GM12878 (cell line): ENCODE measurements at regions not wholly inside any gene's neighbourhood (a gene's known extent, or its start where the extent isn't known, plus 50 kb on each side); places are given as distances from the start of the nearest gene placed in this dataset.
"Not testable (repeated sequence)": the region's sequence is repeated elsewhere in the genome, so short reads cannot be mapped to it uniquely, and the experiment has no call there.

Experiments used
- ATAC-seq: fragments of 200-7000 bp; cut with Tn5 transposase; 3 replicates; pipeline ENCODE4 v1.9.1; 2020; ENCODE audit warnings: mild to moderate bottlenecking, moderate library complexity
- BruUV-seq: library from RNA; stranded (reverse); fragments of 400-500 nt; replicated peaks from 2 replicates; lab custom pipeline; 2021; lab: Mats Ljungman, UMichigan
- CTCF ChIA-PET: fragments of 300-600 bp; sonication (Branson Sonifier 250); formaldehyde crosslinking; extraction: SDS; loops from one replicate; lab custom pipeline; 2021; ENCODE audit warnings: inconsistent platforms; lab: Yijun Ruan, JAX
- POLR2A ChIA-PET: fragments of 350-600 bp; formaldehyde crosslinking; extraction: SDS; loops from one replicate; lab custom pipeline; 2021; ENCODE audit warnings: inconsistent platforms; lab: Charles Lee
- RAD21 ChIA-PET: fragments of 300-600 bp; sonication (Branson Sonifier 250); formaldehyde crosslinking; loops from one replicate; lab custom pipeline; 2023; ENCODE audit warnings: antibody characterized with exemption; ENCODE audit not compliant: unreplicated experiment; lab: Charles Lee
- SMC1A ChIA-PET: fragments of 300-600 bp; sonication (Branson Sonifier 250); formaldehyde crosslinking; loops from one replicate; lab custom pipeline; 2023; ENCODE audit not compliant: unreplicated experiment, uncharacterized antibody; lab: Charles Lee
- DNase-seq: peaks from one replicate; pipeline ENCODE4 v3.0.0-alpha.2; 2011; ENCODE audit warnings: low read depth, low spot score
- FAIRE-seq: peaks from 3 replicates; lab custom pipeline; 2011; peaks lifted over from hg19 to GRCh38; lab: Jason Lieb, UNC
- H2AFZ ChIP-seq: 2 replicates; pipeline ENCODE4 v1.6.0; 2011; ENCODE audit warnings: low read depth, low read length, control low read depth; ENCODE audit not compliant: control insufficient read depth
- H3K27ac ChIP-seq: 2 replicates; pipeline ENCODE4 v1.5.1; 2011; ENCODE audit warnings: control low read depth; ENCODE audit not compliant: control insufficient read depth, insufficient read depth
- H3K27me3 ChIP-seq, 2 experiments: replicated peaks in 1 of 2; 2 replicates each; pipeline versions ENCODE4 v1.6.0 to v1.6.1; 2011; ENCODE audit warnings: low read length in 1 of 2; ENCODE audit not compliant: control insufficient read depth in 2 of 2, insufficient read depth in 2 of 2
- H3K36me3 ChIP-seq, 2 experiments: 2 replicates each; pipeline ENCODE4 v1.5.1; 2011; ENCODE audit warnings: low read length in 1 of 2; ENCODE audit not compliant: control insufficient read depth in 2 of 2, insufficient read depth in 2 of 2
- H3K4me1 ChIP-seq: 2 replicates; pipeline ENCODE4 v1.6.1; 2011; ENCODE audit warnings: mild to moderate bottlenecking, low read length, moderate library complexity, mixed read lengths; ENCODE audit not compliant: control insufficient read depth, insufficient read depth
- H3K4me2 ChIP-seq: 2 replicates; pipeline ENCODE4 v1.6.0; 2011; ENCODE audit warnings: control low read depth; ENCODE audit not compliant: control insufficient read depth, insufficient read depth
- H3K4me3 ChIP-seq: fragments of 200-600 bp; sonication (generic); 2 replicates; pipeline ENCODE4 v1.5.1; 2016
- H3K79me2 ChIP-seq: 2 replicates; pipeline ENCODE4 v1.6.0; 2011; ENCODE audit warnings: low read length; ENCODE audit not compliant: control insufficient read depth, insufficient read depth
- H3K9ac ChIP-seq: 2 replicates; pipeline ENCODE4 v1.8.0; 2011; ENCODE audit warnings: low read length, control low read depth, mixed read lengths; ENCODE audit not compliant: control insufficient read depth, insufficient read depth
- H3K9me3 ChIP-seq: replicated peaks from 3 replicates; pipeline ENCODE4 v1.5.1; 2011; ENCODE audit warnings: mild to moderate bottlenecking, low read length; ENCODE audit not compliant: control insufficient read depth, insufficient read depth
- H4K20me1 ChIP-seq: 2 replicates; pipeline ENCODE4 v1.6.0; 2011; ENCODE audit not compliant: control insufficient read depth, insufficient read depth
- WGBS: methylation state at CpG from one replicate; pipeline ENCODE4 v1.1.6; 2016; ENCODE audit warnings: low lambda C conversion rate; ENCODE audit not compliant: insufficient replicate concordance, insufficient coverage; ENCODE audit errors: missing lambda C conversion rate; 5-methylcytosine and 5-hydroxymethylcytosine counted together
- in situ Hi-C: fragments of 300-500 bp; cut with MboI; formaldehyde crosslinking; loops from 9 replicates; pipeline ENCODE4 v1.14.3; 2018; ENCODE audit warnings: mixed read lengths
- intact Hi-C: fragments of 100-400 bp; cut with micrococcal nuclease; formaldehyde crosslinking; loops from one replicate; pipeline ENCODE4 v1.14.2; 2022; ENCODE audit not compliant: unreplicated experiment

DNA sequence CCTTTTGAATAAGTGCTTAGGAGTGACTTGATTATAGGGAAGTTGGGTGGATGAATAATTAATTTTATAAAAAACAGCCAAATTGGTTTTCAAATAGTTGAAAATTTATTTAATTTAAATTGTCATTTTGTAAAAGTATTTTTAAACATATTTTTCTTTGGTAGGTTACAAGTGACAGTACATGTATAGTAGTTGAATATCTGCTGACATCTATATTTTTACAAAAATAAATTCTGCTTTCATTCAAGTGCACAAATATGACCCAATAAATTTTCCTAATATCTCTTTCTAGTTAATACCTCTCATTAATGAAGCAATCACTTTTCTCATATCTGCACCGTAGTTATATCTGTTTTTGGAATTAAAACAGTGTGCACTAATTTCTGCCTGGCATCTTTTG lies 653.6 kb upstream of the TPTE start:
- H3K36me3 ChIP-seq, H3K4me2 ChIP-seq, H3K9me3 ChIP-seq, H3K9ac ChIP-seq, BruUV-seq, SMC1A ChIA-PET, CTCF ChIA-PET, H3K4me3 ChIP-seq, H3K79me2 ChIP-seq, RAD21 ChIA-PET, H4K20me1 ChIP-seq, H3K27me3 ChIP-seq, in situ Hi-C loops, POLR2A ChIA-PET, H2AFZ ChIP-seq, H3K4me1 ChIP-seq, DNase-seq, ATAC-seq, H3K27ac ChIP-seq, FAIRE-seq, intact Hi-C loops: not testable (repeated sequence)
- 11% methylated on average over 1 of the region's 1 CpG for WGBS

- in situ Hi-C loops, H3K27ac ChIP-seq, DNase-seq, H4K20me1 ChIP-seq, SMC1A ChIA-PET, RAD21 ChIA-PET, H3K4me1 ChIP-seq, CTCF ChIA-PET, H3K79me2 ChIP-seq, BruUV-seq, H3K4me3 ChIP-seq, H2AFZ ChIP-seq, H3K9me3 ChIP-seq, FAIRE-seq, H3K36me3 ChIP-seq, H3K27me3 ChIP-seq, POLR2A ChIA-PET, intact Hi-C loops, H3K4me2 ChIP-seq, ATAC-seq, H3K9ac ChIP-seq: not testable (repeated sequence)
- 8% methylated on average over 8 of the region's 8 CpGs for WGBS
Measured at GRCh38 chr21:9873096-9873495, 648.3 kb upstream of the TPTE start.

- FAIRE-seq, H3K9ac ChIP-seq, CTCF ChIA-PET, H2AFZ ChIP-seq, H3K79me2 ChIP-seq, H3K4me1 ChIP-seq, BruUV-seq, RAD21 ChIA-PET, POLR2A ChIA-PET, H3K27ac ChIP-seq, H3K4me3 ChIP-seq, H3K36me3 ChIP-seq, H3K4me2 ChIP-seq, H3K9me3 ChIP-seq, H4K20me1 ChIP-seq, SMC1A ChIA-PET, intact Hi-C loops, H3K27me3 ChIP-seq, in situ Hi-C loops, DNase-seq, ATAC-seq: not testable (repeated sequence)
- WGBS, result 11% methylated on average over 5 of the region's 5 CpGs
Measured at GRCh38 chr21:9874136-9874535, 647.2 kb upstream of the TPTE start.

GRCh38 chr21:9881430-9881829 lies 640.0 kb upstream of the TPTE start:
- in situ Hi-C loops, result not testable (repeated sequence)

More at GRCh38 chr21:9881430-9881829, 640.0 kb upstream of the TPTE start:
- H3K36me3 ChIP-seq, H4K20me1 ChIP-seq, intact Hi-C loops, H3K27me3 ChIP-seq, FAIRE-seq, H3K9ac ChIP-seq, RAD21 ChIA-PET, SMC1A ChIA-PET, CTCF ChIA-PET, H3K4me1 ChIP-seq, H3K27ac ChIP-seq, POLR2A ChIA-PET, H3K9me3 ChIP-seq, H3K4me2 ChIP-seq, DNase-seq, BruUV-seq, H3K4me3 ChIP-seq, H3K79me2 ChIP-seq, ATAC-seq, H2AFZ ChIP-seq: not testable (repeated sequence)
- WGBS, result 21% methylated on average over 4 of the region's 4 CpGs
